Posterior vena cava (tissue), 2 donors: ENCODE measurements at regions not wholly inside any gene's neighbourhood (a gene's known extent, or its start where the extent isn't known, plus 50 kb on each side); places are given as distances from the start of the nearest gene placed in this dataset.
"Not testable (repeated sequence)": the region's sequence is repeated elsewhere in the genome, so short reads cannot be mapped to it uniquely, and the experiment has no call there.

Experiments used
- DNase-seq: peaks from one replicate; pipeline ENCODE4 v3.0.0-alpha.2; 2020; ENCODE audit warnings: low spot score
- intact Hi-C, 2 donors: fragments of 100-400 bp; cut with DNase I; formaldehyde crosslinking; loops; one replicate each; pipeline versions ENCODE4 v1.14.1 to v1.14.2; 2022 to 2023
- donor health status: DM: yes; HTN: yes; CAD: no.
- donor health status: DM: yes; HTN: yes; CAD: no.

DNA sequence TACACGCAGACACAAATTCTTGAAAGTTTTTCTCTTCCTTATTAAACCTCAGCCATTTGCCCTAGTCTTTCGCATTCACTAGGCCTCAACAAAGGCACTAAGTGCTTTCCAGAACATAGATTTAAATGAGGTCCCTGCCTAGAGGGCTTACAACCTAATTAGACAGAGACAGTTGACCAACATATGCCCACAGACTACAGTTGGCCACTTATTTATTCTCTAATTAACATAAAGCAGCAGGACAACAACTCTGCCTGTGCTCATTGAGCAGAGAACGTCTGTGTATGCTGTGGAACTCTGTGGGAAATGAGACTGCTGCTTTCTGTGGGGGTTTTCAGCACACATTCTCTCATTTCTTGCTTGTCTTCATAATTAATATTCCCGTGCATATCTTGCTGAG lies 303.0 kb upstream of the TACR3 start:
- no peak for DNase-seq
- intact Hi-C loops = no loop called here

DNA sequence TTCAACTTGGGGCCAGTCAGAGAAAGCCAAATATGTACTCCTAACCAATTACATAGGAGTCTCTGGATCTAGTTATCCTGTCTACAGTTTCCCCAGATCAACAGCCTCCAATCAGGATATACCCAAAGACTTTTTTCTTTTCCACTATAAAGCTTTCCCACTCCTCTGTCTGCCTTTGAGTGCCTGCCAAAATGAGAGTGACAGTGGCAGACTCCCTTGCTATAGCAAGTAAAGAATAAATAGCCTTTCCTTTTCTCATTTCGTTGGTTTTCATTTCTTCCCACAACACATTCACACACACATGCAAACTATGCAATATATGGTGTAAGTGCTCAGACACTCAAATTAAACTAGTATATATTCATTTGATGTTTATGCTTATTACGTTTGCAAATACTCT lies 302.4 kb upstream of the TACR3 start:
- no peak for DNase-seq
- intact Hi-C loops = no loop called here

DNA sequence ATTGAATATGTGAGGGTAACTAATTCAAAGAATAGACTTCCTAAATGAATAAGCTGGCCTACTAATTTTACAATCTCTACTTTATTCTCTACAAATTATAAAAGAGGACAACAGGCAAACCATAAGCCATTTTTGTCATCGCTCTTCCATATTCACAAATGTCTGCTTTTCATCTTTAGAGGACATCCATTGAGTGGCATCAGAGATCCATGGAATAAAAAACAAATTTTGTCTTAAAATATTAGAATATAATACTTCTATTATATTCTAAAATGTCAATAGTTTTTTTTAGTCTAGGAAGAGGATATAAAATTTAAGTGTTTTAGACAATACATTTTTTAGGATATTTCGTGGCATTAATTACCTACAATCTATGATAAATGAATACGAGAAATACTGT lies 300.9 kb upstream of the TACR3 start:
- no peak for DNase-seq
- intact Hi-C loops = no loop called here

DNA sequence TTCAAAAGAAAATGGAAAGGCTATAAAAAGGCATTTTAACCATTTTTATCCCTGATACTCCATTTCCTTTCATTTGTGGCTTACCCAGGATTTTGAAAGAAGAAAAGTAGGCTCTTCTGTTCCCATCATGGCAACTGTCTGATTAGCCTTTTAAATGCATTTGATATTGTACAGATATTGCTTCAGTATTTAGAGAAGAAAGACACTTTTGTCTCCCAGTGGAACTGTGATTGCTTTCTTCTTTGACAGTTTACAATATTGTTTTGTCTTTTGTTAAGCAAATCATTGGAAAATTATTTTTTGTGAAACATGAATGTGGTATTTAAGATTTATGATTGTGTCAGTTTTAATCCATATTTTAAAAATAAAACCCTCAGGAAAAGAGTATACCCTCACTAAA lies 297.4 kb upstream of the TACR3 start:
- DNase-seq = no peak
- intact Hi-C loops = no loop called here

DNA sequence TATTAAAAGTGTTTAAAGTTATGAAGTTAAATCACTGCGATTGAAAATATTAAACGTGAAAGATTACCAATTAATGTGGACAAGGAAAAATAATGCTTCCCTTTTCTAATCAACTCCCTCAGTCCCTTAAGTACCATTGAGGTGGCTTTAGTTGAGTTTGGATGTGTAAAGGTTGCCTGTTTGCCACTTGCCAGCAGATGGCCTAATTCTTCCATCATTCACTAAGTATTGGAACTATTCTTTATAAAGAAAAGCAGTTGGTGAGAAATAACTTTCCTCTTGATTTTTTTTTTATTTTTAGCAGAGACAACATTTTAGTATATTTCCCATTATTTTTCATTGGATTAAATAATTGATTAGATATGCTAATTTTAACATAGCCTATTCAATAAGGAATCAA lies 295.9 kb upstream of the TACR3 start:
- intact Hi-C loops = no loop called here
- DNase-seq = no peak

DNA sequence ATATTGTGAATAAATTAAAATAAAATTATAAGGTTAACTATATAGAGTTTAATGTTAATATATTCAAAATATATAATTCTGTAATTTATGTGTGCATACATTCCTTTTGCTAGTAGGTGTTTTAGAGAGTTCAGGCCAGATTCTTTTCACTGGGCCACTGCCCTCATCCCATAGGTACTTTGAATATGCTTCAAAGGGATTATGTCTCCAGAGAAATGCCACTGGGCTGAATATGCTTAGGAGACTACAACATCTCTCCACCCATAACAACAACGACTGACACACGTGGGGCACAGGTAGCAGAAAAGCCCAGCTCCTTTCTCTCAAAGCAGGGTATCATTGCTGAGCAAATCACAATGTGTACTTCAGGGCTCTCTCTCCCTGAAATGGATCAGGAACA lies 290.9 kb upstream of the TACR3 start:
- DNase-seq = no peak
- intact Hi-C loops = no loop called here

DNA sequence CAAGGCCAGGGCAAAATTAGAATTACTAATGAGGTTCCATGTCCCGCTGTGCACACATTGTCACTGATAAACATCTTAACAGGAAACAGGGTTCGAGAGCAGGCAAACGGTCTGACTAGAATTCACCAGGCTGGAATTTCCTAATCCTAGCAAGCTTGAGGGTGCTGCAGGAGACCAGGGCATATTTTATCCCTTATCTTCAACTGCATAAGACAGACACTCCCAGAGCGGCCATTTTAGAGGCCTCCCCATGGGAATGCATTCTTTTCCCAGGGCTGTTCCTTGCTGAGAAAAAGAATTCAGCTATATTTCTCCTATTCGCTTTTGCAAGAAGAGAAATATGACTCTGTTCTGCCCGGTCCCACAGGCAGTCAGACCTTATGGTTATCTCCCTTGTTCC lies 282.5 kb upstream of the TACR3 start:
- intact Hi-C loops, DNase-seq: not testable (repeated sequence)

DNA sequence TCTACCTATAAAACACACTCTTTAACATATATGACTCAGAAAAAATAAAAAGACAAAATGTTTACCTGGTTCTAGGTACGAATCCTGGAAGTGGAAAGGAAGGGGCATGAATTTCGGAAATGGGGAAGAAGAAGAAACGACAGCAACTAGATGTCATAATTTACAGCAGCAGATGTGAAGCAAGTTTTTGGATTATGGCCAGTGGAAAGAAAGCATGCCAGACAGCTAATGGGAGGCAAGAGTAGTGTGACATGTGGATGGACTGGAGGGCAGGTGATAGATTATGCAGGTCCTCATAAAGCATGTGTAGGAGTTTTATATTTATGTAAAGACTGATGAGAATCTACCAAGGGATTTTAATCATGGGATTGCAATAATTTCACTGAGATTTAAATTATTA lies 279.0 kb upstream of the TACR3 start:
- intact Hi-C loops = loop anchor here in 1 of 2 donors (2.0 kb wide), 1 partner anchor 78 kb away; no protein-coding TSS in a partner anchor
- no peak for DNase-seq

DNA sequence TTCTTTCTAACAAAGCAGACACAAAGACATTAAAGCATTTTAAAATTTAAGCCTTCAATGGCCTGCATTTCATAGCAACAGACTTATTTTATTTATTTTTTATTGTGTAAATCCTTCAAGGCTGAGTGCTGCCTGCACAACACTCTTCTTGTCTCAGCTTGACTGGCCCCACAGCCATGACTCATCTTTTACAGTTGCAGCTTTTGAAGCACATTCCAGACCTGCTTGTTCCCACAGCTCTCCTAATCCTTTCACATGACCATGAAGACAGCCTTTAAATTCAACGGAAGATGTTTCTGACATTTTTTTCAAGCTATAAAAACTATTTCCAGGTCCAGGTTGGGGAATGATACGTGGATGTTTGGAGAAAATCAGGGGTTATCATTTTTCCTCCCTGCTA lies 276.9 kb upstream of the TACR3 start:
- no peak for DNase-seq
- intact Hi-C loops = no loop called here

DNA sequence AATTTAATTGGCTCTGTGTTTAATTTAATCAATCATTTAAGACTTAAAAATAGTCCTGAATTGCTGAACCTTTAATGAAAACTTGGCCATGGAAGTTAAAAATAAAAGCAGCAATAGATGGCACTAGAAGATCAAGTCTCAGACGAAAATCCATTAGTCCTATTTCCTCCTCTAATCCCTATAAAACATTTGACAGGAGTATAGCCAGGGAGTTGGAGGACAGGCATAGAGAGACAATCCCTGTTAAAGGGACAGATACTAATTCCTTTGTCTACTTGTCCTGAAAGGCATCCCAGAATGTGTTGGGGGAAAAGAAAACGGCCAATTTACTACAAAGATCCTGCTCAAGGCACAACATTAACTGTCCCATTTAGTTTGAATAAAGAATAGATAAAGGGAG lies 276.3 kb upstream of the TACR3 start:
- no peak for DNase-seq
- intact Hi-C loops = no loop called here

DNA sequence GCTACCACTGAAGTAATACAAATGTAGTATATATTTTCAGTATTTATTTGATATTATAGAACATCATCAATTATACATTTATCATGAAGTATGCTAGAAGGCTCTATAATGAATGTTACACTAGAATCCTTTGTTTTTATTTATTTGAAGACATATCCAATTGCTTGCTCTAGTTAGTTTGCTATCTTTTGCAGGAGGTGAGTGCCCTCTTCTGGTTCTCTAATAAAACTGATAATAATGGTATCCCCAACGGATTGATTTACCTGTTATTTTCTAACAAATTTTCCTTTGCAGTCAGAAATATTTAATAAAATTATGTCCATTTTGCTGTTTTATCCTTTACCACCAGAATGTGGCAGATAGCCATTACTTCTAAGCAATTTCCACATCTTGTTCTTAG lies 274.3 kb upstream of the TACR3 start:
- no peak for DNase-seq
- intact Hi-C loops = no loop called here

DNA sequence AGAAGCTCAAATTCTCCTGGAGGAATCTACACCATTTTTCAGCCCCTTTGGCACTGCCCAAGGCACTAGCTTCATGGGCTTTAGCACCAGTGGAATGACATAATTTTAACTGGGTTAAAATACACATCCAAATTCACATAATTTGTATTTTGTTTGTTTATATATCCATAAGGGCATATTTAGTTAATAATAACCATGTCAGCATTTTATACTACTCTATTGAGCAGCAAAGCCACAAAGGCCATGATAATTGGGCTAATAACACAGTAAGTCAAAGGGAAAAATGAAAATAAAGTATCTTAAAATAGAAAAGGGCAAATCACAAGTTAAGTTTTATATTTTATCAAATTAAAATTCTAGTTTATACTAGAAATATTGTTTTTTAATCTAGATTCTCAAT lies 262.7 kb upstream of the TACR3 start:
- DNase-seq = no peak
- intact Hi-C loops = no loop called here

DNA sequence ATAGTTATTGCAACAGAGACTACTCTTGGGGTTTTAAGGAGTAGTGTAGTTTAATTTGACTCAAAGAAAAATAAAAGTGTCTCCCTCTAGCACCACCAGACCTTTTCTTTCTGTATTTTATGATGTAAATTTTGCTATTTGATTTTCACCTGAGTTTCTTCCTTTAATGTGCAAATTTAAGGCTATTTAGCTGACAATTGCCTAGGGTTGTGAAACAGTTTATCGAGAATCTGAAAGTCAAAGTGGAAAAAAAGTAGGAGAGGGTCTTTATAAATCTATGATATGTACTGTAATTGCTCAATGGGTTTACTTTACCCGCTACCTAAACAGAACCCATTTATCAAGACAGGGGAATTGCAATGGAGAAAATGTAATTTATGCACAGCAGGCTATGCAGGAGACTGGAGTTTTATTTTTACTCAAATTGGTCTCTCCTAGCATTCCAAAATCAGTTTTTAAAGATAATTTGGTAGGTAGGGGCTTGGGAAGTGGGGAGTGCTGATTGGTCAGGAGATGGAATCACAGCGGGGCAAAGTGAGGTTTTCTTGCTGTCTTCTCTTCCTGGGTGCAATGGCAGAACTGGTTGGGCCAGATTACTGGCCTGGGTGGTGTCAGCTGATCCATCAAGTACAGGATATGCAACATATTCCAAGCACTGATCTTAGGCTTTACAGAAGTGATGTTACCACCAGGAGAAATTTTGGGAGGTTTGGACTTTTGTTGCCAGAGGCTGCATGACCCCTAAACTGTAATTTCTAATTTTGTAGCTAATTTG lies 228.6 kb upstream of the TACR3 start:
- DNase-seq = no peak
- intact Hi-C loops = no loop called here

DNA sequence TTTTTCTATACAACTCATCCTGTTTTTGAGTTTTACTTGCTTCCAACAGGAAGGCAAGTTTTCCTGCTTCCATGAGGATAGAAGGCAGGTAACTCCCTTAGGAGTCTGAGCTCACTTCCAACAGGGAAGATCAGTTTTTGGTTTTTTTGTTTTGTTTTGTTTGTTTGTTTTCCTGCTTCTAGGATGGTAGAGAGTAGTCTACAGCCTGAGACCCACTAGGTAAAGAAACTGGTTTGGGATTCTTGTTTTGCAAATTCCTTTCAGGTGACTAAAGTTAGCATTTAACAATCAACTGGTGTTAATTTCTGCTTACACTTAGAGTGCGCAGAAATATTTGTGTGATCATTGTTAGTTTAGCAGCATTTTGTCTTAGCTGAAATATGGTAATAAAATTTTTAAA lies 227.8 kb upstream of the TACR3 start:
- intact Hi-C loops = no loop called here
- no peak for DNase-seq

DNA sequence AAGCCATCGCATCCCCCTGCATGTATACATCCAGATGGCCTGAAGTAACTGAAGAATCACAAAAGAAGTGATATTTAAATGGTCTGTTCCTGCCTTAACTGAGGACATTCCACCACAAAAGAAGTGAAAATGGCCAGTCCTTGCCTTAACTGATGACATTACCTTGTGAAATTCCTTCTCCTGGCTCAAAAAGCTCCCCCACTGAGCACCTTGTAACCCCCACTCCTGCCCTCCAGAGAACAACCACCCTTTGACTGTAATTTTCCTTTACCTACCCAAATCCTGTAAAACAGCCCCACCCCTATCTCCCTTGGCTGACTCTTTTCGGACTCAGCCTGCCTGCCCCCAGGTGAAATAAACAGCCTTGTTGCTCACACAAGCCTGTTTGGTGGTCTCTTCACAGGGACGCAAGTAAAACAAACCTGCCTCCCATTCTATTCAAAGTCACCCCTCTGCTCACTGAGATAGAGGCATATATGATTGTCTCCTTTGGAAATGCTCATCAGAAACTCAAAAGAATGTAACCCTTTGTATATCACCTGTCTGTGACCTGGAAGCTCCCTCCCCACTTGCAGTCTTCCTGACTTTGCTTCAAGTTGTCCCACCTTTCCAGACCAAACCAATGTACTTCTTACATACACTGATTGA lies 227.0 kb upstream of the TACR3 start:
- DNase-seq, intact Hi-C loops: not testable (repeated sequence)

DNA sequence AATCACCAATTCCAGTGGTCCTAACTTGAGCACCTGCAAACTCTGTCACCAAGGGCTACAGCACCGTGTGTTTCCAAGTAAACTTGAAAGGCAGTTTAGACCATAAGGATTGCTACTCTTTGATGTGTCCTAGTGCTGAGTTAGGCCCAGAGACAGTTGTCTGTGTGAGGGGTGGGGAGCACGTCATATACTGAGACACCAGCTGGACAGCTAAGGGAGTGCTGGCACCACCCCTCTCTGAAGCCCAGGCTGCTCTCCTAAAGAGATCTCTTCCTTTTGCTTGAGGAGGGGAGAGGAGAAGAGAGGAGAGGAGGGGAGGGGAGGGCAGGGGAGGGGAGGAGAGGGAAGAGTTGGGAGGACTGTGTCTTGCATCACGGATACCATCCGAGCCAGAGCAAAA lies 218.7 kb upstream of the TACR3 start:
- no peak for DNase-seq
- intact Hi-C loops = no loop called here

DNA sequence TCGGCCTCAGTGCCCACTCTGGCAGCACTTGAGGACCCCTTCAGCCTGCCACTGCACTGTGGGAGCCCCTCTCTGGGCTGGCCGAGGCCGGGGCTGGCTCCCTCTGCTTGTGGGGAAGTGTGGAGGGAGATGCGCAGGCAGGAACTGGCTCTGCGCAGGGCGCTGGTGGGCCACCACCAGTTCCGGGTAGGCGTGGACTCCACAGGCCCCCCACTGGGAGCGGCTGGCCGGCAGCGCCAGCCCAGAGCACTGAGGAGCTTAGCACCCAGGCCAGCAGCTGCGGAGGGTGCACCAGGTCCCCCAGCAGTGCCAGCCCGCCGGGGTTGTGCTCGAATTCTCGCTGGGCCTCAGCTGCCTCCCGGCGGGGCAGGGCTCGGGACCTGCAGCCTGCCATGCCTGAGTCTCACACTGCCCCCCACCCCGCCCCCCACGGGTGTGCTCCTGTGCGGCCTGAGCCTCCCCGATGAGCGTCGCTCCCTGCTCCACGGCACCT lies 216.9 kb upstream of the TACR3 start:
- intact Hi-C loops = no loop called here
- peak; percentile 79 for DNase-seq

DNA sequence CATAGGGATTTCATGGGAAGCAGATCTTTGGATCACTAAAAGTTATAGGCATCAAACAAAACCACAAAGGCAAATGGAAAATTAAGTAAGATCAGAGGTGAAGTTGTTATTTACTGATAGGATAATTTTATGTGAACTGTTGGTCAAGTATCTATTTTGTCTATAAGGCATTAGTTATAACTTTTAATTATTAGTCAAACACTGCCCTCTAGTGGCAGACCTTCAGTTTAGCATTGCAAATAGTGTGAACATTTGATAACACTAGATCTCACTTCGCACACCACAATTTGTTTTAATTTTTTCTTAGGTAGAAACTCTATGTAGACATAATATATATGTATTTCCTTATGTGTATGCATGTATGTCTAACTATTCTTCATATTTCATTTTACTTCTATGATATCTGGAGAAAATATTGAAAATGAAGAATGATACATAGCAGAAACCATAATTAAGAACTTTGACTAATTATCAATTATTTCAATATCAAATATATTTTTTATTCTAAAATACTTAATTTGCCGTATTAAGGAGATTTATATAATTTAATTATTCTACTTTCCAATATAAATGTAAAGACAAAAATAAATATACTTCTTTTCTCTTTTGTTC lies 214.5 kb upstream of the TACR3 start:
- intact Hi-C loops = no loop called here

DNA sequence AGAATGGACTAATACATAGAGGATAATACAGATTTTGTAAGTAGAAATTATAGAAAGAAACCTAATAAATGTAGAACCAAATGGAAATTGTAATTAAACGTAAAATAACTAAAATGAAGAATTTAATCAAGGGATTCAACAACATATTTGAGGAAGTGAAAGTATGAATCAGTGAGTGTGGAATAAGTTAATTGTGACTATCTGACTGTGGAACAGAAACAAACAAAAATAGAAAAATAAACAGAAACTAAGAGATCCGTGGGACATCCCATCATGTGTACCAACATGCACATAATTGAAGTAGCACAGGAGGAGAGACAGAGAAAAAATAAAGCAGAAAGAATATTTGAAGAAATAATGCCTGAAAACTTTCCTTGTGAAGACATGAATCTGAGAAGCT lies 208.6 kb upstream of the TACR3 start:
- intact Hi-C loops = no loop called here
- DNase-seq = no peak

More for the DNA sequence above, 214.5 kb upstream of the TACR3 start:
- no peak for DNase-seq

DNA sequence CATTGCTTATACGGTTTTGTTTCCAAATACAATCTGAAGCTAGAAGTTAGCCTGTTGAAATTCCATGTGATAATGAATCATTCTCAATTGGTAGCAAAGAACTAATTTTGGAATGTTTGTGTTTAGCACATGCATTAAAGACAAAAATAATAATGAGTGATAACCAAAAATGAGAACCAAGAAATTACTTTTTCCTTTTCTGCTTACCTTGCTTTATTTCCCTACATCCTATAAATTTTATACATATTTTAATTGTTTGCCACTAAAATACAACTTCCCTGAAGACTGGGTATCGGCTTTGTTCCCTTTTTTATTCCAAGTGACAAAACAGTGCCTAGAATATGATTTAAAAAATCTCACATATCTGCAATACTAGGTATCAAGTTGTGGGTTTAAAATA lies 203.8 kb upstream of the TACR3 start:
- intact Hi-C loops = loop anchor here in 1 of 2 donors (2.0 kb wide), 1 partner anchor 23 kb away; no protein-coding TSS in a partner anchor
- DNase-seq = no peak

DNA sequence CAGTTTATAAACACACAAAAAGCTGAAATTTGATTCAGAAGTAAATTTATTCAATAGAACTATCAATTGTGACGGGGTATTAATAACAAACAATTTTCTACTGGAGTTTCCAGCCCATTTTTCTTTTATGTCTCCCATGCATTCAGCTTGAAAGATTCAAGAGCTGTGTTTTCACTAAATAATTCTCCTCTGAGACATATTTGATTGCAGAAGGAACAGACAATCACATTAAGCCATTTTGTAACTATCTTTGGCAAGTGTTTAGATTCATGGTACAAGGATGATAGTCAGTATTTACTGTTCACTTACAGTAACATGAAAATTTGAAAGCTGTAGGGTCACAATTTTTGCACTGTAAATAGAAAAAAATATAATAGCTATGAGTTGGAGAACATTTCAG lies 198.4 kb upstream of the TACR3 start:
- intact Hi-C loops = no loop called here
- no peak for DNase-seq
